ENCODE measurements at regions not wholly inside any gene's neighbourhood (a gene's known extent, or its start where the extent isn't known, plus 50 kb on each side); places are given as distances from the start of the nearest gene placed in this dataset.
A peak's percentile ranks its signal among the peaks of the same experiment; 100 is the strongest.

DNA sequence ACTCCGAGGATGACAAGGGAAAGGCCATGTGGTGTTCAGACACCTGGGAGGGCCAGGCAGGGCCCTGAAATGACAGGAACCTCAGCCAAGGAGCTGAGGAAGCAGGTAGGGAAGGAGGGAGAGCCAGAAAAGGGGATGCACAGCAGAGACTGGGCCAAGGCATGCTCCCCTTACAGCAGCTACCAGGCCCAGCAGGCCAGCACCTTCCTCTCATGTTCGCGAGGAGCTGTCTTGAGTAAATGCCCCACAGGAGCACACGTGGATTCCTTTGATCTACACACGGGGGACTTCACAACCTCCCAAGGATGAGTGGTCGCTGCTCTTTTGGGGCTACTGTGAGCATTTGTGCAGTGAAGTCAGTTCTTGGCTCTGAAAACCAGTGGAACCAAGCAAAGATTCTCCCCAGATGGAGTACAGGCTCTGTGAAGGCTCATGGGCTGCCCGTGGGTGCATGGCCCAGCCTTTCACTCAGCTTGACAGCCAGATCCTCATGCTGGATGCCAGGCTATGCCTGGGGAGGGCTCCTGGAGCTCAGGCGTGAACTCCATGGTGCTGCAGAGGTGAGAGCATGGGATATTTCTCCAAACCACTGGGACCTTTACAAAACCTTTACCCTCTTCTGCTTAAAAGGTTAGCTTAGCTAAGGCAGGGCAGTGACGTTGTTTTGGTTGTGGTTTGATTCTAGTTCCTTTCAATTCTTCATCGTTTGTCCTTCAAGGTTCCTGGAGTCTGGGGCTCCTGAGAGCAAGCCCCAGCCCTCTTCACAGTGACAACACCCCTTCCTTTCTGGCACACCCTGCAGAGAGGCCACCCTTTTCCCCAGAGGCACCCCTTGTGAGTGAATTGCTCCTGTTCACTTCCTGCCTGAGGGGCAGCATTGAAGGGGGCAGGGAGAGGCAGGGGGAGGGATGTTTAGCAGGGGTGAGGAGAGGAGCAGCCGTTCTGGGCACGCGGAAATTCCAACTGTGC is 74.2 kb upstream of the ZPBP start:
- Mint-ChIP-seq H3K36me3 (peaks cover 0 to 1% of the 10 kb centered on the region in 2 donors), H3K4me1 (peaks cover 27 to 58% of the 10 kb centered on the region in 2 donors), H3K9me3 (no peaks in the 10 kb centered on the region), H3K27me3 (no peaks in the 10 kb centered on the region), H3K27ac (peak overlapping the region; percentile 99), H3K4me3 (peak overlapping the region; percentile 70 to 71)
- ATAC-seq (replicated peaks) (peak; percentile 93 to 94), DNase-seq (peak; percentile 77)

DNA sequence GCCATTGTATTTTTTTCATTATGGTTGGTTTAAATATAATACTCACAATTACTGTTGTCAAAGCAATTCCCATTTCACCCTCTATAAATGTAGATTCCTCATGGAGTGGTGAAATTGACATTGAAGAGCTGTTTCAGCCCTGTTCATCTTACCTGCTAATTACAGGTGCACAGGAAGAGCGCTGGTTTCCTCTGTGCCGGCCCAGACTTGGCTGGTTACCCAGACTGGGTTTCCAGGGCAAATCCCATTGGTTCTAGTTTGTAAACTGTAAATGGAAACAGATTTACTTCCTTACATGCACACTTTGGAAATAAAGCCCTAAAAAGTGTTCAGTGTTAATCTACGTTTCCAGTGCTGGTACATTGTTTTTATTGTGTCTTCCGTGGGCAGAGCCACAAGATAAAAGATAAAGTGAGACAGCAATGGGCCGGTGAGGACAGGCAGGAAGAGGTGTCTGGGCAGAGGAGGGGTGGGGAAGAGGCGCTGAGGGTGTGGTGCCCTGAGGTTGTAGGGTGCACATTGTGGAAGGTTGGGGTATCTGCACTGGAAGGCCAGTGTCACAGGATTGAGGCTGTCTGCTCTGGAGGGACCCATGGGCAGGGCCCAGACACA is 71.6 kb upstream of the ZPBP start:
- H3K4me1 Mint-ChIP-seq, result peaks cover 38 to 74% of the 10 kb centered on the region in 2 donors
- no peak overlapping the region for H3K4me3 Mint-ChIP-seq
- DNase-seq (no peak), ATAC-seq (replicated peaks) (no peak)
- H3K36me3 Mint-ChIP-seq, result peaks cover 0 to 1% of the 10 kb centered on the region in 2 donors
- H3K9me3 Mint-ChIP-seq, result no peaks in the 10 kb centered on the region
- H3K27me3 Mint-ChIP-seq, result no peaks in the 10 kb centered on the region
- peak overlapping the region; percentile 86 for H3K27ac Mint-ChIP-seq

DNA sequence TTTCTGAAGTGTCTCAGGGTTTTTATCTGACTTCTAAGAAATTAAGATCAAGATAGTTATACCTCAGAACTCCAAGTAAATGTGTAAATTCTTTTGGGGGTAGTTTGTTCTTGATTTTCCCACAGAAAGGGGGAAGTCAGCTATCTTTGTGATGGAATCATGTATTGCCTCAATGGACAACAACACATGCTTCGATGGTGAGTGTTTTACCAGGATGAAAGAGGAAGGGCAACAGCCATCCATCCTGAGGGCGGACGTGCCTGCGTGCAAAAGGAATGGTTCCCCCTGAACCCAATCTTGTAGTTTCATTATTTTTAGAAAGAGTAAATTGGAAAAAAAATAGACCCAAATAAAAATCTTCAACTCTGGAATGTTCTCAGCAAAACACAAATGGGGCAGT is 67.2 kb upstream of the ZPBP start:
- peaks cover 44 to 70% of the 10 kb centered on the region in 2 donors for H3K4me1 Mint-ChIP-seq
- no peaks in the 10 kb centered on the region for H3K27me3 Mint-ChIP-seq
- DNase-seq, result no peak
- no peak for ATAC-seq (replicated peaks)
- peak overlapping the region; percentile 49 for H3K27ac Mint-ChIP-seq
- peaks cover 0 to 8% of the 10 kb centered on the region in 2 donors for H3K9me3 Mint-ChIP-seq
- H3K4me3 Mint-ChIP-seq, result no peak overlapping the region
- H3K36me3 Mint-ChIP-seq, result peaks cover 3 to 6% of the 10 kb centered on the region in 2 donors

DNA sequence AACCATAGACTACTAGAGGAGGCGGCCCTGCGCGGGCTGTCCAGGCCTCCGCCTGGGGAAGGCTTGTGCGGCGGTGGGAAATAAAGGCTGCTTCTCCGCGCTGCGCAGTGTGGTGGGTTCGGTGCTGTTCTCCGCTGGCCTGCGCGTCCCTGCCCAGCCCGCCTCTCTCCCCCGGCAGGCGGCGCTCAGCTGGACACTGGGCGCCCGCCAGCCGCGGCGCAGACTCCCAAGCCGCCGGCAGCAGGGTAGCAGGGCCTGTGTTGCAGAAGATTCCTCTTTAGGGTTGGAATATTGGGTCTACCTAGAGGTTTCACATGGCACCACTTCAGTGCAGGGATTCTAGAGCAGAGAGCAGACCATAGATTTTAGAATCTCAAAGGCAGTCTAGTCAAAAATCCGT is 66.1 kb upstream of the ZPBP start:
- DNase-seq (no peak), ATAC-seq (replicated peaks) (no peak)
- H3K4me1 Mint-ChIP-seq, result peaks cover 41 to 71% of the 10 kb centered on the region in 2 donors
- peaks cover 0 to 10% of the 10 kb centered on the region in 2 donors for H3K9me3 Mint-ChIP-seq
- peak overlapping the region; percentile 17 for H3K27ac Mint-ChIP-seq
- H3K4me3 Mint-ChIP-seq, result no peak overlapping the region
- peaks cover 4 to 8% of the 10 kb centered on the region in 2 donors for H3K36me3 Mint-ChIP-seq
- no peaks in the 10 kb centered on the region for H3K27me3 Mint-ChIP-seq

DNA sequence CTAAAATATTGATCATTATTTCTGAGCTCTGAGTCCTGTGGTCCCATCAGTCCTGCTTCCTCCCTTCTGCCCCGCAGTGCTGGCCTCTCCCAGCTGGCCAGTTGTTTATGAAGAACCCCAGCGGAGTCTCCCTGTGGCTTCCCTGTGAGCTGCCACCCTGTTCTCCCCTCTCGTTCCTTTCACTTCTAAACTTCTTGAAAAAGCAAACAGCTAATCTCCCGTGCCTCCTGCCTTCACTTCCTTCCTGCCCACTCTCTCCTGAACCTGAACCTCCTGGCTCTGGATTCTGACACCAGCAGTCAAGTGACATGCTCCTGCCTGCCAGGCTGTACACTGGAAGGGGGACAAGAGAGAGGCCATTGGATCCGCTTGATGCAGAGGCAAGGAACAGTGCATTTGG is 63.7 kb upstream of the ZPBP start:
- no peaks in the 10 kb centered on the region for H3K27me3 Mint-ChIP-seq
- H3K9me3 Mint-ChIP-seq, result peaks cover 0 to 11% of the 10 kb centered on the region in 2 donors
- ATAC-seq (replicated peaks) (peak; percentile 12 to 17), DNase-seq (no peak)
- H3K27ac Mint-ChIP-seq, result peak overlapping the region; percentile 95
- peaks cover 4 to 8% of the 10 kb centered on the region in 2 donors for H3K36me3 Mint-ChIP-seq
- peaks cover 48 to 85% of the 10 kb centered on the region in 2 donors for H3K4me1 Mint-ChIP-seq
- H3K4me3 Mint-ChIP-seq, result peak overlapping the region; percentile 56 to 61

DNA sequence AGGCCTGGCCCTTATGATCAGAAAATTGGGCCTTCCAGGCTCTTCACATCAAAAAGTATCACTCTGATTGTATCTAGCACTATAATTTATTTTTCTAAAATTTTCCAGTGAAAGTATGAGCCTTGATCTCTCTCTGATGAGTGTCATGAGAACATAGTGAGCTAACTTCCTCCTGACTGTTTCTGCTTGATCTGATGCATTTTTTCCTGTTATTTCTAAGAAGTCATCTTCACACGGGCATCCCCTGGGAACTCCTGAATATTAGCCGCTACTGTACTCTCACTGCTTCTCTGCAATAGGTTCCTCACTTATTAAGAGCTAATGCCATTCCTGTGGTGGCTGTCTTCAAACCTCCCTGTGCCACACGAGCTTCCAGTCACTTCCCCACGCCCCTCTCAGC is 63.1 kb upstream of the ZPBP start:
- ATAC-seq (replicated peaks) (peak; percentile 72 to 73), DNase-seq (peak; percentile 38)
- Mint-ChIP-seq H3K4me1 (peaks cover 52 to 89% of the 10 kb centered on the region in 2 donors), H3K27ac (peak overlapping the region; percentile 95), H3K36me3 (peaks cover 4 to 8% of the 10 kb centered on the region in 2 donors), H3K4me3 (peak overlapping the region; percentile 56 to 61), H3K9me3 (peaks cover 0 to 11% of the 10 kb centered on the region in 2 donors), H3K27me3 (no peaks in the 10 kb centered on the region)

DNA sequence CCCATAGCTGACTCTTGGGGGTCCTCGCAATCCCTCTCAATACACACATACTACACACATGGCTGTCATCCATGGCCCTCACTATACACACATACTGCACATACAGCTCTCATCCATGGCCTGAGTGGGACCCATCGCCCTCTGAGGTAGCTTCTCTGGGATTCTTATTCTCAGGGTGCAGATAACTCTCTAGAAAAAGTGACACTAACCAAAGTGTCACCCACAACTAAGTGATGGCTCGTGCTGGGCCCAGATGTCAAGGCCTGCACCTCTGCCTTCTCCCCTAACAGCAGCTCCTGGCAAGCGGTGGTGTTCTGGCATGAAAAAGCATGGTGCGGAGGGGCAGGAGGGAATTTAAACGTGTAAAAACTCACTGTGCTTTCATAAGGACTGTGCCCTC is 62.7 kb upstream of the ZPBP start:
- peaks cover 49 to 89% of the 10 kb centered on the region in 2 donors for H3K4me1 Mint-ChIP-seq

DNA sequence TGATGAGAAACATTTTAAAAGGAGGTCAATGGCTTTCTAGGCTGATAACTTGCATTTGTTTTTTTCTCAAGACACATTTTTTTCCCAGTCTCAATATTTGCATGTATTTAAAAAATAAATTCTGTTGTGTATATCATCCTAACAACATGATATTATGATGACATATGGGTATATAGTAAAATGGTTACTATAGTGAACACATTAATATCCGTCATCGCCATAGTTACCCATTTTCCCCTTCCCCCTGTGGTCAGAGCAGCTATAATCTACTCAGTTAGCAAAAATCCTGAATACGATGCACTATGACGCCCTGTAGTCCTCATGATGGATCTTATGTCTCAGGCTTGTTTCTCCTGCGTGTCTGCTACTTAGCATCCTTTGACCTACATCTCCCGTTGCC is 60.9 kb upstream of the ZPBP start:
- Mint-ChIP-seq H3K4me1 (peaks cover 55 to 89% of the 10 kb centered on the region in 2 donors), H3K36me3 (peaks cover 4 to 8% of the 10 kb centered on the region in 2 donors), H3K4me3 (no peak overlapping the region), H3K27me3 (no peaks in the 10 kb centered on the region), H3K9me3 (peaks cover 0 to 11% of the 10 kb centered on the region in 2 donors), H3K27ac (peak overlapping the region; percentile 85)
- DNase-seq, result no peak
- no peak for ATAC-seq (replicated peaks)

More for the DNA sequence above, 62.7 kb upstream of the ZPBP start:
- DNase-seq, result no peak
- Mint-ChIP-seq H3K4me3 (no peak overlapping the region), H3K27ac (peak overlapping the region; percentile 95), H3K9me3 (peaks cover 0 to 11% of the 10 kb centered on the region in 2 donors), H3K27me3 (no peaks in the 10 kb centered on the region), H3K36me3 (peaks cover 4 to 8% of the 10 kb centered on the region in 2 donors)
- ATAC-seq (replicated peaks), result no peak

DNA sequence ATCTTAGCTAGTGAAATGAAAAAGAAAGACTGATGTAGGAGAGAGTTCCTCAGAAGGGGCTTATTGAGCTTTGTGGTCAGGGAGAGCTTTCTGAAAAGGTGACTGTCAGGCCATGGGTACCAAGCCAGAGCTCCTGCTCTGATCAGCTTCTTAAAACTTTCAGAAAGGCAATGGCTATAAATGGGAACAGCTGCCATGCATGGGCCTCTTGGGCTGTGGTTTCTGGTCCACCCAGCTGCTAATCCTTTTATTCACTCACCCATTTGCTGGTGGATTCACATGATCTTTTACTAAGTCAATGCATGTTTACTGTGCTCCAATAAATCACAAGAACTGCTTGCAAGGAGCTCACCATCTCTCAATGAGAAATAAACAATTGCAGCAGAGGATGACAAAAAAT is 60.1 kb upstream of the ZPBP start:
- Mint-ChIP-seq H3K27ac (peak overlapping the region; percentile 85), H3K4me1 (peaks cover 58 to 89% of the 10 kb centered on the region in 2 donors), H3K27me3 (no peaks in the 10 kb centered on the region), H3K9me3 (peaks cover 0 to 6% of the 10 kb centered on the region in 2 donors), H3K36me3 (peaks cover 4 to 8% of the 10 kb centered on the region in 2 donors), H3K4me3 (peak overlapping the region in 1 of 2 donors; percentile 23)
- peak; percentile 37 to 59 for ATAC-seq (replicated peaks)
- DNase-seq, result peak; percentile 47

DNA sequence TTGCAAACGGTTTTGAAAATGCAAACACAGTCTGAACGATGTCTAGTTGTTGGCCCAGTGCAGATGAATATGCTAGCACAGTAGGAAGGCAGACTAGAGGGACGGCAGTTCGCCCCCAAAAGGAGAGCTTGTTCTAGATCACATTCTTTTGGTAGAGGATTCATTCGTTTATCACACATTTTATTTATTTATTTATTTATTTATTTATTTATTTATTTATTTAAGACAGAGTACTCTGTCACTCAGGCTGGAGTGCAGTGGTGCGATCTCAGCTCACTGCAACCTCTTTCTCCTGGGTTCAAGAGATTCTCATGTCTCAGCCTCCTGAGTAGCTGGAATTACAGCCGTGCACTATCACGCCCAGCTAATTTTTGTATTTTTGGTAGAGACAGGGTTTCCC is 59.4 kb upstream of the ZPBP start:
- Mint-ChIP-seq H3K4me3 (peak overlapping the region in 1 of 2 donors; percentile 23), H3K9me3 (peaks cover 0 to 6% of the 10 kb centered on the region in 2 donors), H3K36me3 (peaks cover 4 to 8% of the 10 kb centered on the region in 2 donors), H3K27me3 (no peaks in the 10 kb centered on the region), H3K4me1 (peaks cover 61 to 92% of the 10 kb centered on the region in 2 donors), H3K27ac (peak overlapping the region; percentile 85)
- DNase-seq, result no peak
- no peak for ATAC-seq (replicated peaks)

DNA sequence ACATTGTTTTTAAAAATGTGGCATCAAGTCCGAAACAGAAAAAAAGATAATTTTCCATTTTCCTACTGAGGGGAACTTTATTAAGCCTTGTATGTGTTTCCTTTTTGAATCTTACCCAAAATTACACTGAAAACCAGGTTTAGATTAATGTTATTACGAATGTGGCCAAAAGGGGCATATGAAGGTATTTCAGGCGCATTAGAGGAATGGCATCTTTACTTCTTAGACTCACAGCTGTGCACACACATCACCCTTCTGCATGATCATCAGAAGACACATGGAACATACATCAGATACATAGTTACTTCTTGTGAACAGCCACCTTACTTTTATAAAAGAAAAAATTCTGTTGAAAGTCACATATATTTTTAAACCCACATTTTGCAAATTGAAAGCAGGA is 58.6 kb upstream of the ZPBP start:
- H3K36me3 Mint-ChIP-seq, result peaks cover 4 to 8% of the 10 kb centered on the region in 2 donors
- no peaks in the 10 kb centered on the region for H3K27me3 Mint-ChIP-seq
- no peak overlapping the region for H3K4me3 Mint-ChIP-seq
- peaks cover 0 to 6% of the 10 kb centered on the region in 2 donors for H3K9me3 Mint-ChIP-seq
- H3K4me1 Mint-ChIP-seq, result peaks cover 59 to 93% of the 10 kb centered on the region in 2 donors
- no peak for DNase-seq
- ATAC-seq (replicated peaks), result no peak
- peak overlapping the region; percentile 59 for H3K27ac Mint-ChIP-seq

DNA sequence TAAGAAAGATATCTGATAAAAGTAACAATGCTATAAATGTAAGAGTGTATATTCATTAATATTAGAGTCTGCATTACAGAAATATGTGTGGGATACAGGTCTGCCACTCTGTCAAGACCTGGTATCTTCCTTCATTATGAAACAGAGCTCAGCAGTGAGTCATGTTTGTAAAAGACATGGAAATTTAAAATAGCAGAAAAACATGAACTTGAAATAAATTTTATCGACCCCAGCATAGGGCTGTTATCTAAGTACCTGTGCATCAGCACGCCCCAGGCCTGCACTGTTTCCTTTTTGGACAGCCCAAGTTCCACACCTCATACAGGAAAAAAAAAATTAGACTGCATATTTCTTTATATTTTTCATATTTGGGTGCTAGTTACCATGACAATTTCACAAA is 58.0 kb upstream of the ZPBP start:
- H3K27ac Mint-ChIP-seq, result peak overlapping the region; percentile 57
- peaks cover 60 to 93% of the 10 kb centered on the region in 2 donors for H3K4me1 Mint-ChIP-seq
- ATAC-seq (replicated peaks), result no peak

DNA sequence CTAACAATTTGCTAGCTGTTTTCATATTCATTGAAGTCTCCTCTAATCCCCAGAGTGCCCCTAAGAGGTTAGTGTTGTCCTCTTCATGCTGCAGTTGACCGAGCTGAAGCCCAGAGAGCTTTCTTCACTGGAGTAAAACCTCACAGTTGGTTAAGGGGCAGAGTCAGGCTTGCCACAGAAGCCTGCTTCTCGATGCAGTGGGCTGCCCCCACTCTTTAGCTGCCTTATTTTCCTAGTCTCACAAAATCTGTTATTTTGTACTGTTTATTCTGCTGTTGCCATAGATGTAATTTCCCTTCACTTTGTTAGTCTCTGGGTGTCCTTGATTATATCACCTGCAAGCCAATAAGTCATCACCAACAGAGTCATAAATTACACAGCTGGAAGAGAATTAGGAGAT is 56.3 kb upstream of the ZPBP start:
- H3K4me3 Mint-ChIP-seq, result peak overlapping the region in 1 of 2 donors; percentile 7
- H3K4me1 Mint-ChIP-seq, result peaks cover 60 to 92% of the 10 kb centered on the region in 2 donors
- no peaks in the 10 kb centered on the region for H3K27me3 Mint-ChIP-seq
- H3K27ac Mint-ChIP-seq, result peak overlapping the region; percentile 97
- DNase-seq (no peak), ATAC-seq (replicated peaks) (peak; percentile 7 to 18)
- peaks cover 0 to 5% of the 10 kb centered on the region in 2 donors for H3K9me3 Mint-ChIP-seq
- H3K36me3 Mint-ChIP-seq, result no peaks in the 10 kb centered on the region

More for the DNA sequence above, 58.0 kb upstream of the ZPBP start:
- Mint-ChIP-seq H3K36me3 (peaks cover 4 to 8% of the 10 kb centered on the region in 2 donors), H3K4me3 (no peak overlapping the region), H3K9me3 (peaks cover 0 to 8% of the 10 kb centered on the region in 2 donors), H3K27me3 (no peaks in the 10 kb centered on the region)
- no peak for DNase-seq
